PFSK-1 (cell line): ENCODE measurements at regions not wholly inside any gene's neighbourhood (a gene's known extent, or its start where the extent isn't known, plus 50 kb on each side); places are given as distances from the start of the nearest gene placed in this dataset.

Source experiments
- POLR2AphosphoS5 ChIP-seq: IDR thresholded peaks from 2 replicates; pipeline ENCODE4 v1.6.1; 2012; ENCODE audit warnings: low read depth, mild to moderate bottlenecking, control low read depth, low read length, moderate library complexity
- SIN3A ChIP-seq: IDR thresholded peaks from 2 replicates; pipeline ENCODE4 v1.6.1; 2012; ENCODE audit warnings: mild to moderate bottlenecking, low read length, moderate library complexity, borderline replicate concordance; ENCODE audit not compliant: insufficient read depth
- TAF1 ChIP-seq: IDR thresholded peaks from 2 replicates; pipeline ENCODE4 v1.6.1; 2012; ENCODE audit warnings: low read length, control low read depth, borderline replicate concordance; ENCODE audit not compliant: insufficient read depth
- TF ChIP-seq, protein P1 (sequence below), 2 experiments: IDR thresholded peaks; 2 replicates each; pipeline versions ENCODE4 v1.6.1 to v1.8.0; 2011 to 2012; ENCODE audit warnings: low read depth in 2 of 2, low read length in 2 of 2, control low read depth in 1 of 2, inconsistent platforms in 1 of 2, mild to moderate bottlenecking in 1 of 2, moderate library complexity in 1 of 2; ENCODE audit not compliant: insufficient read depth in 1 of 2

- no peak for TF ChIP-seq POLR2AphosphoS5
- TF ChIP-seq, protein P1, sequence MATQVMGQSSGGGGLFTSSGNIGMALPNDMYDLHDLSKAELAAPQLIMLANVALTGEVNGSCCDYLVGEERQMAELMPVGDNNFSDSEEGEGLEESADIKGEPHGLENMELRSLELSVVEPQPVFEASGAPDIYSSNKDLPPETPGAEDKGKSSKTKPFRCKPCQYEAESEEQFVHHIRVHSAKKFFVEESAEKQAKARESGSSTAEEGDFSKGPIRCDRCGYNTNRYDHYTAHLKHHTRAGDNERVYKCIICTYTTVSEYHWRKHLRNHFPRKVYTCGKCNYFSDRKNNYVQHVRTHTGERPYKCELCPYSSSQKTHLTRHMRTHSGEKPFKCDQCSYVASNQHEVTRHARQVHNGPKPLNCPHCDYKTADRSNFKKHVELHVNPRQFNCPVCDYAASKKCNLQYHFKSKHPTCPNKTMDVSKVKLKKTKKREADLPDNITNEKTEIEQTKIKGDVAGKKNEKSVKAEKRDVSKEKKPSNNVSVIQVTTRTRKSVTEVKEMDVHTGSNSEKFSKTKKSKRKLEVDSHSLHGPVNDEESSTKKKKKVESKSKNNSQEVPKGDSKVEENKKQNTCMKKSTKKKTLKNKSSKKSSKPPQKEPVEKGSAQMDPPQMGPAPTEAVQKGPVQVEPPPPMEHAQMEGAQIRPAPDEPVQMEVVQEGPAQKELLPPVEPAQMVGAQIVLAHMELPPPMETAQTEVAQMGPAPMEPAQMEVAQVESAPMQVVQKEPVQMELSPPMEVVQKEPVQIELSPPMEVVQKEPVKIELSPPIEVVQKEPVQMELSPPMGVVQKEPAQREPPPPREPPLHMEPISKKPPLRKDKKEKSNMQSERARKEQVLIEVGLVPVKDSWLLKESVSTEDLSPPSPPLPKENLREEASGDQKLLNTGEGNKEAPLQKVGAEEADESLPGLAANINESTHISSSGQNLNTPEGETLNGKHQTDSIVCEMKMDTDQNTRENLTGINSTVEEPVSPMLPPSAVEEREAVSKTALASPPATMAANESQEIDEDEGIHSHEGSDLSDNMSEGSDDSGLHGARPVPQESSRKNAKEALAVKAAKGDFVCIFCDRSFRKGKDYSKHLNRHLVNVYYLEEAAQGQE (IDR thresholded peaks at IDR 0.05; ENCODE audit: insufficient read depth in 1 of 2, low read depth in 2 of 2, low read length in 2 of 2) = no peak
- no peak for TF ChIP-seq TAF1
- TF ChIP-seq SIN3A = no peak
Measured at GRCh38 chr11:38990841-38991240, 2392.8 kb upstream of the RAG2 start.
